HUES48 (cell line): ENCODE measurements at regions not wholly inside any gene's neighbourhood (a gene's known extent, or its start where the extent isn't known, plus 50 kb on each side); places are given as distances from the start of the nearest gene placed in this dataset.

Experiments used
- H3K27ac ChIP-seq: one replicate; pipeline ENCODE4 v1.7.0; 2013; ENCODE audit warnings: low read depth, low read length, inconsistent platforms
- H3K27me3 ChIP-seq: 2 replicates; pipeline ENCODE4 v1.6.1; 2013; ENCODE audit warnings: mild to moderate bottlenecking, low read length; ENCODE audit not compliant: control insufficient read depth, insufficient read depth
- H3K36me3 ChIP-seq: 2 replicates; pipeline ENCODE4 v1.6.1; 2013; ENCODE audit warnings: low read length; ENCODE audit not compliant: control insufficient read depth, insufficient read depth
- H3K4me1 ChIP-seq: 2 replicates; pipeline ENCODE4 v1.6.1; 2013; ENCODE audit warnings: mild to moderate bottlenecking, low read length; ENCODE audit not compliant: control insufficient read depth, insufficient read depth
- H3K4me3 ChIP-seq: 2 replicates; pipeline ENCODE4 v1.5.1; 2013; ENCODE audit warnings: mild to moderate bottlenecking, low read depth, low read length
- H3K9ac ChIP-seq: 2 replicates; pipeline ENCODE4 v1.6.1; 2013; ENCODE audit warnings: mild to moderate bottlenecking, low read depth, low read length, moderate library complexity
- H3K9me3 ChIP-seq: 2 replicates; pipeline ENCODE4 v1.6.1; 2013; ENCODE audit warnings: low read length; ENCODE audit not compliant: control insufficient read depth, insufficient read depth

DNA sequence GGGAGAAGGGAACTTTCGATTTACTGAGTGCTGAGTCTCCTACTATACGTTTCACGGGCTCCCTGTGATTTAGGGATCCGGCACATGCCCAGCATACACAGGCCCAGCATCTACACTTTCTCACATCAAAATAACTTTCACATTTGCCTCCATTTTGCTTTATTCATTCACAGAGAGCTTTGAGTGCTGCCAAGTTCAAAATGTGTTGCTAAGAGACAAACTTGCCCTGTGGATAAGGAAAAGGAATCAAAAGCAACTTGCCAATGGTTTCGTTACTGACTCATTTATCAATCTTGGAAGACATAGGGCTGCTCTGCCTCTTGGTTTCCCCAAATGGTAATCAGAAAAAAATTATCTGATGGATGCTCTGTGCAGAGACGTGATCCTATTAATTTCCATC is 86.3 kb upstream of the LRRN1 start:
- Histone ChIP-seq H3K4me3 (no peak overlapping the region), H3K27me3 (no peaks in the 10 kb centered on the region), H3K27ac (no peak overlapping the region), H3K4me1 (peaks cover 17% of the 10 kb centered on the region), H3K9ac (no peak overlapping the region), H3K9me3 (no peaks in the 10 kb centered on the region), H3K36me3 (no peaks in the 10 kb centered on the region)

DNA sequence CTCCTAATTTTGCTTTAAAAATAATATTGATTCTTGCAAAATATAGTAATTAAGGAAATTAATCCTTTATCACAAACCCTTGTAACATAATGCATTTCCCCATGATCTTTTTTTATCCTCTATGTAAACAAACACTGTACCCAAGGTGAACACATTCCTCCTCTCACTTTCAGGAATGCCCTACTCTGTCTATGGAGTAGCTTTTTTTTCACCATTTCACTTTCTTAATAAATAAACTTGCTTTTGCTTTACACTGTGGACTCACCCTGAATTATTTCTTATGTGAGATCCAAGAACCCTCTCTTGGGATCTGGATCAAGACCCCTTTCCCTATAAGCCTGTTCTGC is 90.5 kb upstream of the LRRN1 start:
- peak overlapping the region; percentile 85 for H3K27ac ChIP-seq
- no peaks in the 10 kb centered on the region for H3K9me3 ChIP-seq
- H3K36me3 ChIP-seq: no peaks in the 10 kb centered on the region
- H3K9ac ChIP-seq: no peak overlapping the region
- H3K4me1 ChIP-seq: peaks cover 45% of the 10 kb centered on the region
- no peaks in the 10 kb centered on the region for H3K27me3 ChIP-seq
- H3K4me3 ChIP-seq: peak overlapping the region; percentile 35; the same call in 1 of the 2 replicates

DNA sequence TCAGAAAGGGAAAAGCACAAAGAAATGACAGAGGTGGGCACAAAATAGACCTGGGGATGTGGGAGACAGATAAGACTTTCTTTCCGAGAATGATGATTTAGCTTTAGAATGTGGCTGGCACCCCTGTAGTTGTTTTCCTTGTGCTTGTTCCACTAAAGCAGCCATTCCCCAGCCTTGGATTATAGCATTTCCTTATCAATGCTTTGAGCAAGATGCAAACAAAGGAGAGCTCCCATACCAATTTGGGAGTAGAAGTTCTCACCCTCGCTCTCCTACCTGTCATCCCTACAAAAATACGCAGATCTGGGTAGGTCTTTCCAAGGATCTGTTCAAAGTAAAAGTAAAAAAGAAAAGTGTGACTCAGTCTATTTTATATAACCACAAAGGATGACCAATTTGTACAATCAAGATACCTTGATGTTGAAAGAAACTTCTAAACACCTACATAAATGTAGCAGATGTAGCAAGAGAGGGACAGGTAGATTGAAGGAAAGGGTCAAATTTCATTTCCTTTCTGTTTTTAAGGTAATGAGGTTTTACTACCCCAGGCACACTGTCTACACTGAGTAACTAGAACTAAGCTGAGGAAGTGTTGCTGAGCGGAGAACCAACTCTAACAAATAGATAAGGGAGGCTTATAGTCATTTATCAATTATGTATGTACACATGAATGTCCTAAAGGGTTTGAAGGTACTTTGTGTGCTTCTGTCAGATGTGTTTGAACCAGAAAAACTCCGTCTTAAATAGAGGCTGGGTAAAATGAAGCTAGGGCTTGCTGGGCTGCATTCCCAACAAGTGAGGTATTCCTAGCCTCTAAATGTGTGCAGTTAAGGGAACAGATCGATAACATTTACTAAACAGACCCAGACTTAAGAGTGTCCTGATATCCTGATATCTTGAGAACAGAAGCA is 91.1 kb upstream of the LRRN1 start:
- Histone ChIP-seq H3K36me3 (no peaks in the 10 kb centered on the region), H3K4me1 (peaks cover 45% of the 10 kb centered on the region), H3K27ac (peak overlapping the region; percentile 85), H3K9ac (0 out of 2 replicates have a peak overlapping the region, but pooled peaks have one; percentile 29), H3K9me3 (no peaks in the 10 kb centered on the region), H3K27me3 (no peaks in the 10 kb centered on the region), H3K4me3 (peak overlapping the region; percentile 35)

DNA sequence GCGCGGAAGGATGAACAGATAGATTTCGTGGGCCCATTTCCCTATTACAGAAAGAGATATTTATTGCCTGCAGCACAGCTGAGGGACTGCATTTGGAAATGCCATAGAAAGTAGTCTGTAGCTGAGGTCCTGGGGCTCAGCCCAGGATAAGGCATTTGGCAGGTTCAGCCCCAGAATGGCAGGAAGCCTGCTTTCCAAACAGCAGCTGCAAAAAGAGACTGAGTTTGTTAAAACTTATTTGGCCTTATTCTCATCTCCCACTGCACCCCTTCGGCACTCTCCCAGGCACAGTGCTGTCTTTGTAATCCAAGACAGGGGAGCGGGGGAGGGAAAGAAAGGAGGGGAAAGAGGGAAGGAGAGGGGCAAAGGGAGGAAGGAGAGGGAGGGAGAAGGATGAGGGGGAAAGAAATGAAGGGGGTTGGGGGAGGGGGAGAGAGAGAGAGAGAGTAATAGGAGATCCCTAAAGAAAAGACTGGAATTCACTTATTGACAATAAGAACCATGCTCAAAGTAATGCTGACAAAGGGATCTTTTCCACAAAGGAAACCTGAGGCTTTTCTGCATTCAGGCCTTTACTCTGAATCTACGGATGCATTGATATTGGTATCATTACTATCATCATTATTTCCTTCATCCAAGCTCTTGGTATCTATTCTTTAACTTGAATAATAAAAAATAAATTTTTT is 94.0 kb upstream of the LRRN1 start:
- Histone ChIP-seq H3K27ac (peak overlapping the region; percentile 30), H3K9ac (no peak overlapping the region), H3K4me3 (no peak overlapping the region), H3K9me3 (no peaks in the 10 kb centered on the region), H3K27me3 (no peaks in the 10 kb centered on the region), H3K4me1 (peaks cover 51% of the 10 kb centered on the region), H3K36me3 (no peaks in the 10 kb centered on the region)

DNA sequence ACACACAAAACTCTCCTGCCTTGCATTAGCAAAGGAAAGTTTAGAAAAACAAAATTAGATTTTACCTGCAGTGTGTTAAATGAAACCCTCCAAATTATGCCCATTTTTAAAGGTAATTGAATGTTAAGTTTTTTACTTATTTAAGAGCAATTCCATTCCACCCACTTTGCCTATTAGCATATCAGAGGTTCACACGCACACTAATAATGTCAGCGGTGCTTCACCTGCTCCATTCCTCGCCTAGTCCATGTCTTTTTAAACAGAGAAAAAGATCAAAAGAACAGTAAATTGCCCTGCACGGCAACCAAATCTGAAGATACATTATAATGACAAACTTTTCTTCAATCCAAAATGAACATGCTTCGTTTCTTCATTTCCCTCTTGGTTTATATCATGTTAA is 97.3 kb upstream of the LRRN1 start:
- Histone ChIP-seq H3K9me3 (no peaks in the 10 kb centered on the region), H3K27me3 (no peaks in the 10 kb centered on the region), H3K4me3 (no peak overlapping the region), H3K4me1 (peaks cover 25% of the 10 kb centered on the region), H3K9ac (no peak overlapping the region), H3K27ac (no peak overlapping the region), H3K36me3 (no peaks in the 10 kb centered on the region)

DNA sequence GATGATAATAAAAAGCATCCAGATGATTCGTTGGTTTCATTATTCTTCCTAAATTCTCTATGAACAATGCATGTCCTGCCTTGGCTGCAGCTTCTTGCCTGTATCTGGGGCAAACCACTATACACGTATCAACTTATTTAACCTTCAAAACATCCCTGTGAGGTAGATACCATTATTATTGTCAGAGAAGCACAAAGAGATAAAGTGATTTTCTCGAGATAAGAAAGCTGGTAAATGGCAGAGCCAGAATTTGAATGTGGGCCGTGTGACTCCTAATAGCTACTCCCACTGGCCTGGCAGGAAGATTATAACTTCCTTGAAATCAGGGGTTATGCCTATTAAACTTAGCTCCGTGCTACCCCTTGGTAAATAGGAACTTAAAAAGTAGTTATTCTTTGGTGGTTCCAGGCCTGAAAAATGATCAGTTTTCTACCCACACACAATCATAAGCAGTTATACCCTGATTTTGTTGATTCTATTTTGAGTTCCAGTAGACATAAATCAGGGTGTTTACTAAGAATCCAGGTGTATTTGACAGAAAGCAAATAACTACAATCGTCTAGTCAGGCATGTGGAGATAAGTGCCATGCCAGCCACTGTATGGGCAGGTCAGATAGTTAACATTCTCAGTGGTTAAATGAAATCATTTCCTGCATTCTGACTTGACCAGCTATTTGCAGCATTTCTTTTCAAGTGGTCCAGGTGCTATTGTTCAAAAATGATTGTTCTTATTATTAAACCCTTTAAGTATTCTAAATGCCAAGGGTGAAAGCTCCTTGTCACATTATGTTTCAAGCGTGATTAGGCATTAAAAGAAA is 99.2 kb upstream of the LRRN1 start:
- Histone ChIP-seq H3K9ac (no peak overlapping the region), H3K9me3 (no peaks in the 10 kb centered on the region; the same call in 1 of the 2 replicates), H3K27me3 (no peaks in the 10 kb centered on the region), H3K4me3 (no peak overlapping the region), H3K4me1 (peaks cover 8% of the 10 kb centered on the region), H3K27ac (no peak overlapping the region), H3K36me3 (no peaks in the 10 kb centered on the region)

DNA sequence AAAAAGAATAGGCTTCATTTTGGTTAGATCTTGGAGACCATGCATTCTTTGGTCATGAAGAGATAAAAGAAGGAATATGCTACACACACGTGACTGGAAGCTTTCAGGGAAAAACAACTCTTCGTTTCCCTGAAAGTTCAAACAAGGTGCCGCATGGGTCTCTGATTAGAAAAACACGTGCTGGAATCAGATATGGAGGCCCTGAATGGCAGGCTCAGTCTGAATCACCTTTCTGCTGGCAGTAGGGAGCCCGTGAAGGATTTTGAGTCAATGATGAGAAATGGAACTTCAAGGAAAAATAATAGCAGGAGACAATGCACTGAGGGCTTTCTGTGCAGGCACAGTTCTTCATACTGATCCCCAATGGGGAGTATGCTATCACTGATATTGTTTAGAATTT is 99.8 kb upstream of the LRRN1 start:
- Histone ChIP-seq H3K36me3 (no peaks in the 10 kb centered on the region), H3K4me1 (peaks cover 7% of the 10 kb centered on the region), H3K27ac (no peak overlapping the region), H3K4me3 (no peak overlapping the region), H3K9ac (no peak overlapping the region), H3K27me3 (no peaks in the 10 kb centered on the region), H3K9me3 (no peaks in the 10 kb centered on the region; the same call in 1 of the 2 replicates)

DNA sequence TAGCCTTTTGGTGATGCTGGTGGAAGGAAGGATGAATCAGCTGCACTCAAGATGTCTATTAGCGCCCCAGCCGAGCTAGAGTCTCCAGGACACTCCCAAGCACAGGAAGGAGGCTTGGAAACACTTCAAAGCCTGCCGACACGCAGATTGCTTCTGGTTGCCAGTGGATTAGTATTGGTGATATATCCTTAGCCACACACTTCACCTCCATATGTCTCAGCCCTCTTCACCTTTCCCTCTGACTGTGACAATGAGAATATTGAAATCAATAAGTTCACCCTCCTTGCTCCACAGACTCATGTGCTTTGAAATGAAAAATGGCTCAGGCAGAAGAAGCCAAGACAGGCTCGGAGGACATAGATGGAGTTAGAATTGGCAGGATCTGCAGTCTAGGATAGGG is 102.9 kb upstream of the LRRN1 start:
- H3K36me3 ChIP-seq: no peaks in the 10 kb centered on the region
- H3K4me3 ChIP-seq: no peak overlapping the region
- H3K27ac ChIP-seq: no peak overlapping the region
- H3K9me3 ChIP-seq: peaks cover 5% of the 10 kb centered on the region
- H3K27me3 ChIP-seq: no peaks in the 10 kb centered on the region
- H3K9ac ChIP-seq: no peak overlapping the region
- H3K4me1 ChIP-seq: peaks cover 5% of the 10 kb centered on the region

DNA sequence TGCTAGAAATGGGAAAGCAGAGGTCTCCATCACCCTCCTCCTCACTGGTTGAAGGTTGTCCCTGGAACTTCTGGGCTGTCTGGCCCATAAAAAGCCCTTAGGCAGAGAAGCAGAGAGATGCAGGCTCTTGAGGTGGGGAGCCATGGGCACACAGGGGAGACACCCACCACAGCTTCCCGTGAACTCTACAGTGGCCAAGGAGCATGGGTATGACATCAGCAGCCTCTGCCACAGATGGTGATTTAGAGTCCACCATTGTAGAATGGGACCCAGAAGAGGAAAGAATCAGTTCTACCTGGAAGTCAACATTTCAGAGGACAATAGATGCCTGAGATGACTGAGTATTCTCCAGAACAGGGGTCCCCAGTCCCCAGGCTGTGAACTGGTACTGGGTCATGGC is 105.6 kb upstream of the LRRN1 start:
- Histone ChIP-seq H3K36me3 (no peaks in the 10 kb centered on the region), H3K27ac (no peak overlapping the region), H3K4me3 (no peak overlapping the region), H3K4me1 (no peaks in the 10 kb centered on the region), H3K9me3 (peaks cover 5% of the 10 kb centered on the region), H3K9ac (no peak overlapping the region), H3K27me3 (no peaks in the 10 kb centered on the region)

DNA sequence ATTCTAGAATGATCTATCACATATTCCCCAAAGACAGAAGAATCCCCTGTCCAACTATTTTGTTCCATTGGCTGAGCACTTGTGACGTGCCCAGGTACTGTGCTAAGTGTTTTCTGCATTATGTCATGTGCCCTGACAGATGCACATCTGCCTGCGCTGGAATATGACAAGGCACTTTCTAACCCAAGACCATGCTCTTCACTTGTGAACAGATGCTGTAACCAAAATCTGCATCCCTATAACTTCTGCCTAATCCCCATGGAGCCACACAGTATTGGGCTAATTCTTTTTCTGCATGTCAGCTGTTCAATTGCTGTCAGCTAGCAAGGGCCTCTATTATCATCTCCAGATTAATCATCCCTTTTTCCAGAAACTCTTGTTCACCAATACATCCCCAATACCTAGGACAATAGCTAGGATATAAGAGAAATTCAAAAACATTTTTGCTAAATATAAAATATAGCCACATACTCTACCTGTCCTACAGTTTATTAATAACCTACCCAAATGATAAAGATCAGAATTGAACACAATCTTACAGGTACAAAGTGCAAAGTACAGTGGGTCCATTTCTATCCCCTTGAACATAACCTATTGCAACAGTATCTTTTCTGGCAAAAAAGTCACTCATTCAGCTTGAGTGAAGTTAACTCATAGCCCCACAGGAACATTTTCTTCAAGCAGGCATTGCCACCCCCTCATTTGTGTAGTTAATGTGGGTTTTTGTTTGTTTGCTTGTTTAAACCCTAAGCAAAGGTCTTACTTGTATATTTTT is 109.4 kb upstream of the LRRN1 start:
- H3K9me3 ChIP-seq: peaks cover 5% of the 10 kb centered on the region; the same call in 1 of the 2 replicates
- no peaks in the 10 kb centered on the region for H3K36me3 ChIP-seq
- H3K4me3 ChIP-seq: no peak overlapping the region
- no peak overlapping the region for H3K27ac ChIP-seq
- H3K4me1 ChIP-seq: no peaks in the 10 kb centered on the region
- H3K27me3 ChIP-seq: no peaks in the 10 kb centered on the region
- H3K9ac ChIP-seq: no peak overlapping the region
